Endodermal cell (in vitro differentiated cells): ENCODE measurements at regions not wholly inside any gene's neighbourhood (a gene's known extent, or its start where the extent isn't known, plus 50 kb on each side); places are given as distances from the start of the nearest gene placed in this dataset.

Experiments
- DNase-seq: peaks from one replicate; pipeline ENCODE4 v3.0.0-alpha.2; 2017
- H3K27ac ChIP-seq: 2 replicates; pipeline ENCODE4 v1.5.1; 2013; ENCODE audit warnings: mild to moderate bottlenecking, low read depth, low read length, moderate library complexity
- H3K27me3 ChIP-seq: 2 replicates; pipeline ENCODE4 v1.6.1; 2013; ENCODE audit warnings: mild to moderate bottlenecking, low read length, moderate library complexity; ENCODE audit not compliant: insufficient read depth, control insufficient read depth, poor library complexity, severe bottlenecking
- H3K36me3 ChIP-seq: 2 replicates; pipeline ENCODE4 v1.7.0; 2013; ENCODE audit warnings: mild to moderate bottlenecking, low read length, moderate library complexity; ENCODE audit not compliant: control insufficient read depth, insufficient read depth
- H3K4me1 ChIP-seq: one replicate; pipeline ENCODE4 v1.7.0; 2013; ENCODE audit warnings: low read length; ENCODE audit not compliant: control insufficient read depth, insufficient read depth
- H3K4me3 ChIP-seq: 2 replicates; pipeline ENCODE4 v1.5.1; 2013; ENCODE audit warnings: mild to moderate bottlenecking, low read length, moderate library complexity
- H3K9ac ChIP-seq: 2 replicates; pipeline ENCODE4 v1.6.1; 2013; ENCODE audit warnings: mild to moderate bottlenecking, low read length, moderate library complexity; ENCODE audit not compliant: poor library complexity, severe bottlenecking; ENCODE audit errors: extremely low read depth
- H3K9me3 ChIP-seq: 2 replicates; pipeline ENCODE4 v1.6.1; 2013; ENCODE audit warnings: mild to moderate bottlenecking, low read length, moderate library complexity; ENCODE audit not compliant: control insufficient read depth
- H3K27ac Mint-ChIP-seq: 2 replicates; pipeline ENCODE4 v1.8.0; 2020; ENCODE audit warnings: mixed read lengths
- H3K27me3 Mint-ChIP-seq: 2 replicates; pipeline ENCODE4 v1.8.0; 2021; ENCODE audit warnings: mild to moderate bottlenecking, mixed read lengths; ENCODE audit not compliant: insufficient read depth
- H3K36me3 Mint-ChIP-seq: 2 replicates; pipeline ENCODE4 v1.8.0; 2020; ENCODE audit warnings: low read depth, mixed read lengths
- H3K4me1 Mint-ChIP-seq: 2 replicates; pipeline ENCODE4 v1.8.0; 2020; ENCODE audit warnings: mixed read lengths
- H3K4me3 Mint-ChIP-seq: 2 replicates; pipeline ENCODE4 v1.8.0; 2020; ENCODE audit warnings: mild to moderate bottlenecking, moderate library complexity, mixed read lengths
- H3K9me3 Mint-ChIP-seq: 2 replicates; pipeline ENCODE4 v1.8.0; 2020; ENCODE audit warnings: mild to moderate bottlenecking, mixed read lengths
- WGBS, 2 experiments: methylation state at CpG; one replicate each; pipeline versions ENCODE4 v1.1.5 to v1.1.7; 2013; ENCODE audit warnings: missing lambda C conversion rate in 2 of 2, mixed read lengths in 1 of 2; ENCODE audit not compliant: insufficient coverage in 1 of 2, insufficient read length in 1 of 2; 5-methylcytosine and 5-hydroxymethylcytosine counted together
- TF ChIP-seq, protein P1 (sequence below): fragments of 200-600 bp; sonication (generic); conservative IDR thresholded peaks from 2 replicates; pipeline ENCODE4 v1.5.0; 2021; ENCODE audit warnings: antibody characterized with exemption, mild to moderate bottlenecking

DNA sequence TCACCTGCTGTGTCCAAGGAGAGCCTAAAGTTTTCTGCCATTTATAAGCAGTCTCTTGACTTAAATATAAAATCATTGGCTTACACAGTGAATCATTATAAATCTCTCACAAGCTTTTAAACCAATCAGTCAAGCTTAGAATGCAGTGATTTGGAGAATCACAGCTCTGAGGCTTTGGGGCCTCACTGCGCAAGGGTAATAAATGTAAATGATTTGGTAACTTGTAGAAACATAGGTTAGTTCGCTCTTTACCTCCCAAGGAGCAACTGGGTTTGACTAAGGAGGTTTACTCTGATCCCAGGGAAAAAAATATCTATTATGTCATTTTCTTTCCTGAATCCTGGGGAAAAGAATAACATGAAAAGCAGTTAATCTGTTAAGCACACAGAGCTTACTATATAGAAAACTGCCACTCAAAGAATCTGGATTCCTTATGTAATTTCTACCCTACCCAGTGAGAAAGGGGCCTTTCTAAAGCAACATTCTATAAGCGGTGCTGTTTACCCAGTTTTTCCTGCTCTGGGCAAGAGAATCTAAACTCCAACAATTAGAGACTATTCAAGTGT, 128.2 kb downstream of the MZT1 start:
- no peaks in the 10 kb centered on the region for H3K9me3 ChIP-seq
- Mint-ChIP-seq H3K36me3 (no peaks in the 10 kb centered on the region), H3K4me1 (peaks cover 2% of the 10 kb centered on the region), H3K27ac (no peak overlapping the region), H3K9me3 (no peaks in the 10 kb centered on the region), H3K27me3 (no peaks in the 10 kb centered on the region), H3K4me3 (no peak overlapping the region)
- TF ChIP-seq, protein P1, sequence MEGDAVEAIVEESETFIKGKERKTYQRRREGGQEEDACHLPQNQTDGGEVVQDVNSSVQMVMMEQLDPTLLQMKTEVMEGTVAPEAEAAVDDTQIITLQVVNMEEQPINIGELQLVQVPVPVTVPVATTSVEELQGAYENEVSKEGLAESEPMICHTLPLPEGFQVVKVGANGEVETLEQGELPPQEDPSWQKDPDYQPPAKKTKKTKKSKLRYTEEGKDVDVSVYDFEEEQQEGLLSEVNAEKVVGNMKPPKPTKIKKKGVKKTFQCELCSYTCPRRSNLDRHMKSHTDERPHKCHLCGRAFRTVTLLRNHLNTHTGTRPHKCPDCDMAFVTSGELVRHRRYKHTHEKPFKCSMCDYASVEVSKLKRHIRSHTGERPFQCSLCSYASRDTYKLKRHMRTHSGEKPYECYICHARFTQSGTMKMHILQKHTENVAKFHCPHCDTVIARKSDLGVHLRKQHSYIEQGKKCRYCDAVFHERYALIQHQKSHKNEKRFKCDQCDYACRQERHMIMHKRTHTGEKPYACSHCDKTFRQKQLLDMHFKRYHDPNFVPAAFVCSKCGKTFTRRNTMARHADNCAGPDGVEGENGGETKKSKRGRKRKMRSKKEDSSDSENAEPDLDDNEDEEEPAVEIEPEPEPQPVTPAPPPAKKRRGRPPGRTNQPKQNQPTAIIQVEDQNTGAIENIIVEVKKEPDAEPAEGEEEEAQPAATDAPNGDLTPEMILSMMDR = no peak
- no peaks in the 10 kb centered on the region for H3K27me3 ChIP-seq
- H3K9ac ChIP-seq = no peak overlapping the region
- WGBS, 2 experiments = 54 to 100% methylated on average over 1 to 3 of the region's 3 CpGs
- no peak for DNase-seq
- no peaks in the 10 kb centered on the region for H3K36me3 ChIP-seq
- H3K4me3 ChIP-seq = no peak overlapping the region
- no peaks in the 10 kb centered on the region for H3K4me1 ChIP-seq
- H3K27ac ChIP-seq = no peak overlapping the region

DNA sequence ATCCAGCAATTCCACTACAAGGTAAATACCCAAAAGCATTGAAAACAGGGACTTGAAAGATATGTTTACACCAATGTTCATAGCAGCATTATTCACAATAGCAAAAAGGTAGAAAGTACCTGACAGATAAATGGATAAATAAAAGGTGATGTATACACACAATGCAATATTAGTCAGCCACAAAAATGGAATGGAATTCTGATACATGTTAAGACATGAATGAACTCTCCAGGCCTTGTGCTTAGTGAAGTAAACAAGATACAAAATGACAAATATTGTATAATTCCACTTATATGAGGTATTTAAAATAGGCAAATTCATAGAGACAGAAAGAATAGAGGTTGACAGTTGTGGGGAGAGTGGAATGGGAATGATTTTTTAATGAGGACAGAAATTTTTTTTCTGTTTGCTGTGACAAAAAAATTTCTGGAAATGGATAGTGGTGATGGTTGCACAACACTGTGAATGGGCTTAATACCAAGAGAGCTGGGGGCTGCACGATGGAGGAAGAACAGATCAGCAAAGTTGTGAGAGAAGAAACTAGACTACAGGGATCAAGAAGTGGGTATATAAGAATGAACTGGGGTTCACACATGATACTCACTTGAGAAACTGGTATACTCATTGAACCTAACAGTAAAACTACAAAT, 137.2 kb downstream of the MZT1 start:
- Histone ChIP-seq H3K9ac (no peak overlapping the region), H3K4me3 (no peak overlapping the region), H3K27ac (no peak overlapping the region), H3K36me3 (no peaks in the 10 kb centered on the region), H3K9me3 (no peaks in the 10 kb centered on the region), H3K4me1 (no peaks in the 10 kb centered on the region), H3K27me3 (no peaks in the 10 kb centered on the region)
- H3K4me1 Mint-ChIP-seq = no peaks in the 10 kb centered on the region
- no peak overlapping the region for H3K4me3 Mint-ChIP-seq
- no peak for DNase-seq
- 86 to 100% methylated on average over 1 of the region's 1 CpG for WGBS, 2 experiments
- H3K36me3 Mint-ChIP-seq = no peaks in the 10 kb centered on the region
- no peak overlapping the region for H3K27ac Mint-ChIP-seq
- H3K27me3 Mint-ChIP-seq = no peaks in the 10 kb centered on the region
- TF ChIP-seq, protein P1 = no peak
- H3K9me3 Mint-ChIP-seq = no peaks in the 10 kb centered on the region

DNA sequence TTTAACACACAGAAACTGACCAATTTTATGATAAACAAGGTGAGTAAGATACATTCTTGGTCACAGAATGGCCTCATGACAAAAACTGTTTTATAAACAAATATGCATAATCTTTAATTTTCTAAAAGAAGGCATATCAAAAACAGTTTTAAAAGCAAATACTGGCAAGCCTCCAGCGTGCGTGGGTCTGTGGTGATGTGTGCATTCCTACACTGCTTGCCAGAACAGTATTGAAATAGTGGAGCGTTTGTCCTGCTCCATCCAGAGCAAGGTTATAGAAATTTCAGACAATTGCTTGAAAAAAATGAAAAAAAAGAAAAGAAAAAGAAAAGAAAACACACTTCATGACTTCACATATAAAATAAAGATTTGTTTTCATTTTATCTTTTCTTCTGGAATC, 140.9 kb downstream of the MZT1 start:
- TF ChIP-seq, protein P1 = no peak
- H3K4me3 Mint-ChIP-seq = no peak overlapping the region
- no peak for DNase-seq
- no peak overlapping the region for H3K9ac ChIP-seq
- no peaks in the 10 kb centered on the region for H3K36me3 ChIP-seq
- H3K27ac Mint-ChIP-seq = no peak overlapping the region
- no peaks in the 10 kb centered on the region for H3K27me3 ChIP-seq
- H3K9me3 Mint-ChIP-seq = no peaks in the 10 kb centered on the region
- H3K36me3 Mint-ChIP-seq = no peaks in the 10 kb centered on the region
- WGBS, 2 experiments = 91 to 100% methylated on average over 2 to 3 of the region's 3 CpGs
- H3K4me1 ChIP-seq = no peaks in the 10 kb centered on the region
- H3K4me3 ChIP-seq = no peak overlapping the region
- no peak overlapping the region for H3K27ac ChIP-seq
- no peaks in the 10 kb centered on the region for H3K4me1 Mint-ChIP-seq
- no peaks in the 10 kb centered on the region for H3K27me3 Mint-ChIP-seq
- H3K9me3 ChIP-seq = no peaks in the 10 kb centered on the region
